Panc1 (cell line): ENCODE measurements at regions not wholly inside any gene's neighbourhood (a gene's known extent, or its start where the extent isn't known, plus 50 kb on each side); places are given as distances from the start of the nearest gene placed in this dataset.

Source experiments
- ATAC-seq: fragments of 200-7000 bp; cut with Tn5 transposase; 2 replicates; pipeline ENCODE4 v1.9.1; 2020; ENCODE audit warnings: mild to moderate bottlenecking, moderate library complexity
- BruUV-seq: library from RNA; stranded (reverse); fragments of 400-500 nt; replicated peaks from 2 replicates; lab custom pipeline; 2021; lab: Mats Ljungman, UMichigan
- CTCF ChIA-PET: fragments of 300-600 bp; sonication (Branson Sonifier 250); formaldehyde crosslinking; loops from one replicate; lab custom pipeline; 2022; ENCODE audit warnings: antibody characterized with exemption; lab: Charles Lee
- POLR2A ChIA-PET: fragments of 300-600 bp; sonication (Branson Sonifier 250); formaldehyde crosslinking; loops from one replicate; lab custom pipeline; 2022; ENCODE audit warnings: antibody characterized with exemption; lab: Charles Lee
- DNase-seq: peaks from one replicate; pipeline ENCODE4 v3.0.0-alpha.2; 2010; ENCODE audit warnings: low read depth, low spot score
- H3K27ac ChIP-seq: 2 replicates; pipeline ENCODE4 v1.5.1; 2011; ENCODE audit warnings: mild to moderate bottlenecking, low read length, inconsistent platforms
- H3K27me3 ChIP-seq: fragments of 200-500 bp; sonication (Bioruptor generic); 2 replicates; pipeline ENCODE4 v1.6.0; 2014; ENCODE audit warnings: low read length, inconsistent platforms; ENCODE audit not compliant: control insufficient read depth, insufficient read depth
- H3K36me3 ChIP-seq: fragments of 200-500 bp; sonication (Bioruptor generic); 2 replicates; pipeline ENCODE4 v1.5.1; 2014; ENCODE audit warnings: inconsistent platforms, mild to moderate bottlenecking, low read length, moderate library complexity; ENCODE audit not compliant: control insufficient read depth, insufficient read depth
- H3K4me1 ChIP-seq: 2 replicates; pipeline ENCODE4 v1.5.1; 2011; ENCODE audit warnings: inconsistent platforms, mild to moderate bottlenecking, low read length, moderate library complexity; ENCODE audit not compliant: control insufficient read depth, insufficient read depth
- H3K4me3 ChIP-seq, 2 experiments: 2 replicates each; pipeline ENCODE4 v1.5.1; 2011 to 2012; ENCODE audit warnings: low read depth in 2 of 2, low read length in 2 of 2, mild to moderate bottlenecking in 2 of 2, inconsistent platforms in 1 of 2, moderate library complexity in 1 of 2
- H3K9me3 ChIP-seq: fragments of 200-500 bp; sonication (Bioruptor generic); 2 replicates; pipeline ENCODE4 v1.5.1; 2014; ENCODE audit warnings: low read depth, mild to moderate bottlenecking, inconsistent platforms, low read length, moderate library complexity; ENCODE audit not compliant: control insufficient read depth, insufficient read depth
- CTCF ChIP-seq: fragments of 450-650 bp; IDR thresholded peaks from 2 replicates; pipeline ENCODE4 v1.5.1; 2017; ENCODE audit warnings: mild to moderate bottlenecking
- POLR2AphosphoS5 ChIP-seq: IDR thresholded peaks from 2 replicates; pipeline ENCODE4 v1.6.1; 2012; ENCODE audit warnings: mild to moderate bottlenecking, low read depth, low read length, moderate library complexity
- REST ChIP-seq, 2 experiments: IDR thresholded peaks; 2 replicates each; pipeline ENCODE4 v1.6.1; 2011 to 2012; ENCODE audit warnings: low read depth in 2 of 2, control low read depth in 1 of 2, low read length in 1 of 2, mild to moderate bottlenecking in 1 of 2, moderate library complexity in 1 of 2; ENCODE audit not compliant: insufficient read depth in 1 of 2
- SIN3A ChIP-seq: IDR thresholded peaks from 2 replicates; pipeline ENCODE4 v1.6.1; 2012; ENCODE audit warnings: low read depth, mild to moderate bottlenecking, low read length, moderate library complexity, borderline replicate concordance; ENCODE audit not compliant: insufficient read depth
- TCF7L2 ChIP-seq: IDR thresholded peaks from 2 replicates; pipeline ENCODE4 v1.6.1; 2011; ENCODE audit warnings: mild to moderate bottlenecking, low read depth, low read length, inconsistent platforms
- in situ Hi-C: cut with HindIII; loops from 2 replicates; pipeline ENCODE4 v1.10.0; 2016; ENCODE audit warnings: low sequenced_read_pairs, low pct_unique_long_range_greater_than_20kb
- intact Hi-C: fragments of 100-400 bp; cut with micrococcal nuclease; formaldehyde crosslinking; loops from one replicate; pipeline ENCODE4 v1.10.0; 2022; ENCODE audit not compliant: unreplicated experiment

GRCh38 chr1:233777566-233777965 lies 126.9 kb upstream of the SLC35F3 start:
- ATAC-seq (no peak), DNase-seq (no peak)
- ChIA-PET CTCF (no interaction called here), POLR2A (no interaction called here)
- Histone ChIP-seq H3K27me3 (no peaks in the 10 kb centered on the region), H3K4me1 (no peaks in the 10 kb centered on the region), H3K9me3 (no peaks in the 10 kb centered on the region), H3K27ac (no peak overlapping the region), H3K36me3 (no peaks in the 10 kb centered on the region), H3K4me3 (no peak overlapping the region)
- no peak for TF ChIP-seq SIN3A
- no peak for TF ChIP-seq REST (IDR thresholded peaks at IDR 0.05; ENCODE audit: insufficient read depth in 1 of 2, low read depth in 2 of 2, low read length in 1 of 2)
- TF ChIP-seq POLR2AphosphoS5, result no peak
- TF ChIP-seq CTCF, result no peak
- no peak for TF ChIP-seq TCF7L2
- in situ Hi-C loops, result no loop called here
- BruUV-seq, result no TSS peak
- intact Hi-C loops, result no loop called here

- no peaks in the 10 kb centered on the region for H3K27me3 ChIP-seq
- H3K4me3 ChIP-seq, result no peak overlapping the region
- no peaks in the 10 kb centered on the region for H3K36me3 ChIP-seq
- TF ChIP-seq REST (IDR thresholded peaks at IDR 0.05; ENCODE audit: insufficient read depth in 1 of 2, low read depth in 2 of 2, low read length in 1 of 2) (no peak), SIN3A (no peak), POLR2AphosphoS5 (no peak), TCF7L2 (no peak), CTCF (no peak)
- CTCF ChIA-PET, result no interaction called here
- in situ Hi-C loops (no loop called here), intact Hi-C loops (no loop called here)
- H3K27ac ChIP-seq, result no peak overlapping the region
- ATAC-seq, result no peak
- DNase-seq, result no peak
- H3K9me3 ChIP-seq, result no peaks in the 10 kb centered on the region
- BruUV-seq, result no TSS peak
- no peaks in the 10 kb centered on the region for H3K4me1 ChIP-seq
- POLR2A ChIA-PET, result no interaction called here
These were observed 124.4 kb upstream of the SLC35F3 start for GRCh38 chr1:233780049-233780448.
